ENCODE measurements at regions not wholly inside any gene's neighbourhood (a gene's known extent, or its start where the extent isn't known, plus 50 kb on each side); places are given as distances from the start of the nearest gene placed in this dataset.

GRCh38 chr9:726005-726404, 115.5 kb upstream of the DMRT1 start:
- Mint-ChIP-seq H3K27ac (no peak overlapping the region), H3K9me3 (no peaks in the 10 kb centered on the region), H3K4me1 (peaks cover 0 to 5% (median 0%) of the 10 kb centered on the region in 3 donors), H3K36me3 (peaks cover 14% of the 10 kb centered on the region), H3K27me3 (no peaks in the 10 kb centered on the region), H3K4me3 (no peak overlapping the region)
- Histone ChIP-seq H3K9me3 (no peaks in the 10 kb centered on the region), H3K36me3 (ENCODE audit: control insufficient read depth in 2 of 2, extremely low read depth in 1 of 2, insufficient read depth in 1 of 2, low read length in 1 of 2) (no peaks in the 10 kb centered on the region), H3K4me1 (ENCODE audit: control insufficient read depth in 1 of 2, extremely low read depth in 1 of 2, insufficient read depth in 2 of 2, low read length in 2 of 2) (no peaks in the 10 kb centered on the region), H3K27me3 (replicated peaks in 1 of 2; ENCODE audit: control insufficient read depth in 2 of 2, extremely low read depth in 1 of 2, insufficient read depth in 2 of 2, low read length in 1 of 2) (no peaks in the 10 kb centered on the region), H3K27ac (ENCODE audit: low read length) (no peak overlapping the region), H3K4me3 (ENCODE audit: control insufficient read depth in 1 of 2, extremely low read depth in 1 of 2, low read length in 1 of 2) (no peak overlapping the region)
- ATAC-seq (replicated peaks in 1 of 4): no peak
- ChIA-PET CTCF (no interaction called here), POLR2A (interaction anchor here in 1 of 2 donors (0.7 kb wide), 1 partner anchor 258 kb away, joined by 7 read pairs; no protein-coding TSS in a partner anchor)
- WGBS (ENCODE audit: insufficient coverage): 100% methylated on average over 3 of the region's 4 CpGs
- no peak for DNase-seq

GRCh38 chr9:727767-728166, 113.7 kb upstream of the DMRT1 start:
- ATAC-seq (replicated peaks in 1 of 4) (no peak), DNase-seq (no peak)
- Histone ChIP-seq H3K4me1 (ENCODE audit: control insufficient read depth in 1 of 2, extremely low read depth in 1 of 2, insufficient read depth in 2 of 2, low read length in 2 of 2) (no peaks in the 10 kb centered on the region), H3K27me3 (replicated peaks in 1 of 2; ENCODE audit: control insufficient read depth in 2 of 2, extremely low read depth in 1 of 2, insufficient read depth in 2 of 2, low read length in 1 of 2) (no peaks in the 10 kb centered on the region), H3K9me3 (no peaks in the 10 kb centered on the region), H3K36me3 (ENCODE audit: control insufficient read depth in 2 of 2, extremely low read depth in 1 of 2, insufficient read depth in 1 of 2, low read length in 1 of 2) (no peaks in the 10 kb centered on the region), H3K27ac (ENCODE audit: low read length) (no peak overlapping the region), H3K4me3 (ENCODE audit: control insufficient read depth in 1 of 2, extremely low read depth in 1 of 2, low read length in 1 of 2) (no peak overlapping the region)
- peaks cover 25% of the 10 kb centered on the region for H3K36me3 Mint-ChIP-seq
- no peak overlapping the region for H3K4me3 Mint-ChIP-seq
- no peaks in the 10 kb centered on the region for H3K9me3 Mint-ChIP-seq
- CTCF ChIA-PET: no interaction called here
- H3K27me3 Mint-ChIP-seq: no peaks in the 10 kb centered on the region
- peaks cover 0 to 2% (median 0%) of the 10 kb centered on the region in 3 donors for H3K4me1 Mint-ChIP-seq
- H3K27ac Mint-ChIP-seq: no peak overlapping the region
- POLR2A ChIA-PET: no interaction called here
- no CpG with 5 or more reads among the region's 1 CpG for WGBS (ENCODE audit: insufficient coverage)

- no peak overlapping the region for H3K27ac ChIP-seq (ENCODE audit: low read length)
- no peaks in the 10 kb centered on the region for H3K36me3 ChIP-seq (ENCODE audit: control insufficient read depth in 2 of 2, extremely low read depth in 1 of 2, insufficient read depth in 1 of 2, low read length in 1 of 2)
- H3K9me3 ChIP-seq: no peaks in the 10 kb centered on the region
- Mint-ChIP-seq H3K36me3 (peaks cover 25% of the 10 kb centered on the region), H3K27ac (no peak overlapping the region), H3K27me3 (no peaks in the 10 kb centered on the region), H3K4me3 (no peak overlapping the region), H3K9me3 (no peaks in the 10 kb centered on the region), H3K4me1 (no peaks in the 10 kb centered on the region)
- ATAC-seq (replicated peaks in 1 of 4) (no peak), DNase-seq (no peak)
- WGBS (ENCODE audit: insufficient coverage): no CpG with 5 or more reads among the region's 2 CpGs
- no peak overlapping the region for H3K4me3 ChIP-seq (ENCODE audit: control insufficient read depth in 1 of 2, extremely low read depth in 1 of 2, low read length in 1 of 2)
- CTCF ChIA-PET: no interaction called here
- POLR2A ChIA-PET: no interaction called here
- H3K27me3 ChIP-seq (replicated peaks in 1 of 2; ENCODE audit: control insufficient read depth in 2 of 2, extremely low read depth in 1 of 2, insufficient read depth in 2 of 2, low read length in 1 of 2): no peaks in the 10 kb centered on the region
- no peaks in the 10 kb centered on the region for H3K4me1 ChIP-seq (ENCODE audit: control insufficient read depth in 1 of 2, extremely low read depth in 1 of 2, insufficient read depth in 2 of 2, low read length in 2 of 2)
These were observed 113.0 kb upstream of the DMRT1 start for GRCh38 chr9:728535-728934.

- no peaks in the 10 kb centered on the region for H3K4me1 Mint-ChIP-seq
- peaks cover 29% of the 10 kb centered on the region for H3K36me3 Mint-ChIP-seq
- CTCF ChIA-PET: interaction anchor here in 1 of 2 donors (0.6 kb wide), 1 partner anchor 158 kb away, joined by 3 read pairs; no protein-coding TSS in a partner anchor
- DNase-seq (no peak), ATAC-seq (replicated peaks in 1 of 4) (no peak)
- no peak overlapping the region for H3K27ac ChIP-seq (ENCODE audit: low read length)
- H3K4me3 ChIP-seq (ENCODE audit: control insufficient read depth in 1 of 2, extremely low read depth in 1 of 2, low read length in 1 of 2): no peak overlapping the region
- H3K27me3 ChIP-seq (replicated peaks in 1 of 2; ENCODE audit: control insufficient read depth in 2 of 2, extremely low read depth in 1 of 2, insufficient read depth in 2 of 2, low read length in 1 of 2): no peaks in the 10 kb centered on the region
- H3K27me3 Mint-ChIP-seq: no peaks in the 10 kb centered on the region
- H3K9me3 ChIP-seq: no peaks in the 10 kb centered on the region
- no peaks in the 10 kb centered on the region for H3K4me1 ChIP-seq (ENCODE audit: control insufficient read depth in 1 of 2, extremely low read depth in 1 of 2, insufficient read depth in 2 of 2, low read length in 2 of 2)
- POLR2A ChIA-PET: no interaction called here
- H3K4me3 Mint-ChIP-seq: no peak overlapping the region
- no peak overlapping the region for H3K27ac Mint-ChIP-seq
- H3K36me3 ChIP-seq (ENCODE audit: control insufficient read depth in 2 of 2, extremely low read depth in 1 of 2, insufficient read depth in 1 of 2, low read length in 1 of 2): no peaks in the 10 kb centered on the region
- 96% methylated on average over 4 of the region's 8 CpGs for WGBS (ENCODE audit: insufficient coverage)
- no peaks in the 10 kb centered on the region for H3K9me3 Mint-ChIP-seq
These were observed 110.0 kb upstream of the DMRT1 start for GRCh38 chr9:731474-731873.

GRCh38 chr9:734831-735511, 106.5 kb upstream of the DMRT1 start:
- Histone ChIP-seq H3K4me1 (ENCODE audit: control insufficient read depth in 1 of 2, extremely low read depth in 1 of 2, insufficient read depth in 2 of 2, low read length in 2 of 2) (no peaks in the 10 kb centered on the region), H3K36me3 (ENCODE audit: control insufficient read depth in 2 of 2, extremely low read depth in 1 of 2, insufficient read depth in 1 of 2, low read length in 1 of 2) (no peaks in the 10 kb centered on the region), H3K4me3 (ENCODE audit: control insufficient read depth in 1 of 2, extremely low read depth in 1 of 2, low read length in 1 of 2) (no peak overlapping the region), H3K27ac (ENCODE audit: low read length) (no peak overlapping the region), H3K27me3 (replicated peaks in 1 of 2; ENCODE audit: control insufficient read depth in 2 of 2, extremely low read depth in 1 of 2, insufficient read depth in 2 of 2, low read length in 1 of 2) (no peaks in the 10 kb centered on the region), H3K9me3 (no peaks in the 10 kb centered on the region)
- ChIA-PET POLR2A (no interaction called here), CTCF (no interaction called here)
- Mint-ChIP-seq H3K27me3 (no peaks in the 10 kb centered on the region), H3K4me1 (no peaks in the 10 kb centered on the region), H3K9me3 (no peaks in the 10 kb centered on the region), H3K27ac (no peak overlapping the region), H3K36me3 (peaks cover 32% of the 10 kb centered on the region), H3K4me3 (no peak overlapping the region)
- ATAC-seq (replicated peaks in 1 of 4) (no peak), DNase-seq (no peak)
- WGBS (ENCODE audit: insufficient coverage): 100% methylated on average over 2 of the region's 9 CpGs

GRCh38 chr9:737400-738120, 103.9 kb upstream of the DMRT1 start:
- H3K36me3 Mint-ChIP-seq: peaks cover 34% of the 10 kb centered on the region
- POLR2A ChIA-PET: no interaction called here
- no peak overlapping the region for H3K4me3 Mint-ChIP-seq
- CTCF ChIA-PET: no interaction called here
- Histone ChIP-seq H3K27ac (ENCODE audit: low read length) (no peak overlapping the region), H3K9me3 (no peaks in the 10 kb centered on the region), H3K4me3 (ENCODE audit: control insufficient read depth in 1 of 2, extremely low read depth in 1 of 2, low read length in 1 of 2) (no peak overlapping the region), H3K36me3 (ENCODE audit: control insufficient read depth in 2 of 2, extremely low read depth in 1 of 2, insufficient read depth in 1 of 2, low read length in 1 of 2) (no peaks in the 10 kb centered on the region), H3K27me3 (replicated peaks in 1 of 2; ENCODE audit: control insufficient read depth in 2 of 2, extremely low read depth in 1 of 2, insufficient read depth in 2 of 2, low read length in 1 of 2) (no peaks in the 10 kb centered on the region), H3K4me1 (ENCODE audit: control insufficient read depth in 1 of 2, extremely low read depth in 1 of 2, insufficient read depth in 2 of 2, low read length in 2 of 2) (no peaks in the 10 kb centered on the region)
- no peaks in the 10 kb centered on the region for H3K27me3 Mint-ChIP-seq
- DNase-seq (no peak), ATAC-seq (replicated peaks in 1 of 4) (no peak)
- H3K27ac Mint-ChIP-seq: no peak overlapping the region
- H3K9me3 Mint-ChIP-seq: no peaks in the 10 kb centered on the region
- 87% methylated on average over 6 of the region's 7 CpGs for WGBS (ENCODE audit: insufficient coverage)
- H3K4me1 Mint-ChIP-seq: no peaks in the 10 kb centered on the region
